ENCODE measurements at regions not wholly inside any gene's neighbourhood (a gene's known extent, or its start where the extent isn't known, plus 50 kb on each side); places are given as distances from the start of the nearest gene placed in this dataset.

- no peak overlapping the region for H3K4me3 ChIP-seq (ENCODE audit: control insufficient read depth, low read depth, low read length)
- no peak for TF ChIP-seq CTCF (IDR thresholded peaks at IDR 0.05; ENCODE audit: control insufficient read depth, insufficient read depth, low read depth, low read length, missing control alignments)
- no peak for DNase-seq (ENCODE audit: low read depth)
Measured at GRCh38 chr22:48391171-48391711, 1436.4 kb downstream of the BRD1 start.

- no peak for DNase-seq (ENCODE audit: low read depth)
- no peak overlapping the region for H3K4me3 ChIP-seq (ENCODE audit: control insufficient read depth, low read depth, low read length)
- no peak for TF ChIP-seq CTCF (IDR thresholded peaks at IDR 0.05; ENCODE audit: control insufficient read depth, insufficient read depth, low read depth, low read length, missing control alignments)
Measured at GRCh38 chr22:48389916-48390315, 1437.8 kb downstream of the BRD1 start.

- H3K4me3 ChIP-seq (ENCODE audit: control insufficient read depth, low read depth, low read length) = no peak overlapping the region
- no peak for TF ChIP-seq CTCF (IDR thresholded peaks at IDR 0.05; ENCODE audit: control insufficient read depth, insufficient read depth, low read depth, low read length, missing control alignments)
- no peak for DNase-seq (ENCODE audit: low read depth)
Measured at GRCh38 chr22:48382197-48382596, 1445.5 kb downstream of the BRD1 start.

GRCh38 chr22:48380016-48380665, 1447.5 kb downstream of the BRD1 start:
- TF ChIP-seq CTCF (IDR thresholded peaks at IDR 0.05; ENCODE audit: control insufficient read depth, insufficient read depth, low read depth, low read length, missing control alignments) = no peak
- no peak for DNase-seq (ENCODE audit: low read depth)
- no peak overlapping the region for H3K4me3 ChIP-seq (ENCODE audit: control insufficient read depth, low read depth, low read length)

GRCh38 chr22:48379371-48379770, 1448.3 kb downstream of the BRD1 start:
- H3K4me3 ChIP-seq (ENCODE audit: control insufficient read depth, low read depth, low read length) = no peak overlapping the region
- DNase-seq (ENCODE audit: low read depth) = no peak
- TF ChIP-seq CTCF (IDR thresholded peaks at IDR 0.05; ENCODE audit: control insufficient read depth, insufficient read depth, low read depth, low read length, missing control alignments) = no peak

- no peak overlapping the region for H3K4me3 ChIP-seq (ENCODE audit: control insufficient read depth, low read depth, low read length)
- no peak for DNase-seq (ENCODE audit: low read depth)
- TF ChIP-seq CTCF (IDR thresholded peaks at IDR 0.05; ENCODE audit: control insufficient read depth, insufficient read depth, low read depth, low read length, missing control alignments) = no peak
Measured at GRCh38 chr22:48378673-48379072, 1449.0 kb downstream of the BRD1 start.

Data from AG09309 (cell line).